ENCODE measurements at regions not wholly inside any gene's neighbourhood (a gene's known extent, or its start where the extent isn't known, plus 50 kb on each side); places are given as distances from the start of the nearest gene placed in this dataset.

DNA sequence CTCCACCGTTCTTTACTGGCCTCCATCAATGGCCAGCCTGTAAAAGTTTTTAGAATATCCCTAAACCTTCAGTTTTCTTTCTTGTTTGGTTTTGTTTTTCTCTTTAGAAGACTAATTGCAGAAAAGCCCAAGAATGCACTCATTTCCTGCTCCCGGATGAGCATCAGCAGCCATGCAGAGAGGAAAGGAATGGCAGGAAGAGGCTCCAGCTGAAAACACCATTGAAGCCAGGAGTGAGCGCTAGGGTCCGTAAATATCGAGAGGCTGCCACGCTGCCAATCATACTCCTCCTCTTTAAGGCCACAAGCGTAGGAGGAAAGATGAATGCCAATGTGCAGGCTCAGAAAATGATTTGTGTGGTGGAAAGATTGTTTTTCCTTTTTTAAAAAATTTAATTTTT, 57.4 kb upstream of the UBE2L5 start:
- TF ChIP-seq CTCF (IDR thresholded peaks at IDR 0.05; ENCODE audit: control extremely low read depth, extremely low read depth), result no peak
- ATAC-seq (ENCODE audit: insufficient read depth, low FRiP score) (no peak), DNase-seq (peak; percentile 42 to 76 (median 54))
- H3K36me3 ChIP-seq (ENCODE audit: control insufficient read depth in 4 of 4, insufficient read depth in 4 of 4, low read length in 4 of 4), result no peaks in the 10 kb centered on the region
- no peak overlapping the region for H3K4me3 ChIP-seq
- H3K9me3 ChIP-seq (ENCODE audit: control insufficient read depth in 4 of 4, insufficient read depth in 3 of 4, low read length in 3 of 4), result no peaks in the 10 kb centered on the region
- 55 to 64% methylated on average over 7 of the region's 7 CpGs for WGBS, 2 donors
- H3K27me3 ChIP-seq (ENCODE audit: control insufficient read depth in 3 of 3, insufficient read depth in 3 of 3, low read length in 2 of 3), result no peaks in the 10 kb centered on the region
- H3K27ac ChIP-seq (ENCODE audit: low read depth in 1 of 2, low read length in 1 of 2), result peak overlapping the region in 1 of 2 donors; percentile 56
- H3K9ac ChIP-seq (ENCODE audit: insufficient read depth in 1 of 2, low read length in 2 of 2), result no peak overlapping the region
- peaks cover 0 to 12% (median 4%) of the 10 kb centered on the region in 5 donors for H3K4me1 ChIP-seq (ENCODE audit: control insufficient read depth in 5 of 5, insufficient read depth in 5 of 5, low read length in 5 of 5)

DNA sequence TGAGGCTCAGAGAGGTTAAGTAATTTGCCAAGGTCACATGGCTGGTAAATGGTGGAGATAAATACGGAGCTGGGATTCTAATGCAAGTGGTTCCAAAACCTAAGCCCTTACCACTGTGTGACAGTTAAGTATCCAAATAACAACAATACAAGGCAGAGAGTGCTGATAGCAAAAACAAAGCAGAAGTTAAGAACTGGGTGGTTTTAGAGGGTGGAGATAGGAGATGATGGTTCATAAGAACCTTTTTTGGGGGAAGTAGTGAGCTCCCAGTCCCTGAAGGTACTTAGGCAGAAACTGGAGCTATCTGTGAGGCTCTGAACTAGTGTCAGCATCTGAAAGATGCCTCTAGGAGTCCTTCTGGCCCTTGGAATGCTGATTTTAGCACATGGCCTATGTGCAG, 56.2 kb upstream of the UBE2L5 start:
- H3K4me1 ChIP-seq (ENCODE audit: control insufficient read depth in 5 of 5, insufficient read depth in 5 of 5, low read length in 5 of 5), result peaks cover 0 to 12% (median 4%) of the 10 kb centered on the region in 5 donors
- WGBS, 2 donors, result 24 to 79% methylated on average over 1 of the region's 1 CpG
- no peak for ATAC-seq (ENCODE audit: insufficient read depth, low FRiP score)
- no peak for TF ChIP-seq CTCF (IDR thresholded peaks at IDR 0.05; ENCODE audit: control extremely low read depth, extremely low read depth)
- no peaks in the 10 kb centered on the region for H3K9me3 ChIP-seq (ENCODE audit: control insufficient read depth in 4 of 4, insufficient read depth in 3 of 4, low read length in 3 of 4)
- no peak overlapping the region for H3K4me3 ChIP-seq
- H3K36me3 ChIP-seq (ENCODE audit: control insufficient read depth in 4 of 4, insufficient read depth in 4 of 4, low read length in 4 of 4), result no peaks in the 10 kb centered on the region
- H3K27ac ChIP-seq (ENCODE audit: low read depth in 1 of 2, low read length in 1 of 2), result no peak overlapping the region
- no peak overlapping the region for H3K9ac ChIP-seq (ENCODE audit: insufficient read depth in 1 of 2, low read length in 2 of 2)
- DNase-seq, result no peak
- no peaks in the 10 kb centered on the region for H3K27me3 ChIP-seq (ENCODE audit: control insufficient read depth in 3 of 3, insufficient read depth in 3 of 3, low read length in 2 of 3)

GRCh38 chr13:30367296-30367695, 55.0 kb upstream of the UBE2L5 start:
- no peak for TF ChIP-seq CTCF (IDR thresholded peaks at IDR 0.05; ENCODE audit: control extremely low read depth, extremely low read depth)
- Histone ChIP-seq H3K9me3 (ENCODE audit: control insufficient read depth in 4 of 4, insufficient read depth in 3 of 4, low read length in 3 of 4) (no peaks in the 10 kb centered on the region), H3K27ac (ENCODE audit: low read depth in 1 of 2, low read length in 1 of 2) (no peak overlapping the region), H3K27me3 (ENCODE audit: control insufficient read depth in 3 of 3, insufficient read depth in 3 of 3, low read length in 2 of 3) (no peaks in the 10 kb centered on the region), H3K9ac (ENCODE audit: insufficient read depth in 1 of 2, low read length in 2 of 2) (no peak overlapping the region), H3K4me1 (ENCODE audit: control insufficient read depth in 5 of 5, insufficient read depth in 5 of 5, low read length in 5 of 5) (peaks cover 0 to 12% (median 4%) of the 10 kb centered on the region in 5 donors), H3K36me3 (ENCODE audit: control insufficient read depth in 4 of 4, insufficient read depth in 4 of 4, low read length in 4 of 4) (no peaks in the 10 kb centered on the region), H3K4me3 (no peak overlapping the region)
- 96 to 98% methylated on average over 12 of the region's 12 CpGs for WGBS, 2 donors
- ATAC-seq (ENCODE audit: insufficient read depth, low FRiP score), result no peak
- no peak for DNase-seq

DNA sequence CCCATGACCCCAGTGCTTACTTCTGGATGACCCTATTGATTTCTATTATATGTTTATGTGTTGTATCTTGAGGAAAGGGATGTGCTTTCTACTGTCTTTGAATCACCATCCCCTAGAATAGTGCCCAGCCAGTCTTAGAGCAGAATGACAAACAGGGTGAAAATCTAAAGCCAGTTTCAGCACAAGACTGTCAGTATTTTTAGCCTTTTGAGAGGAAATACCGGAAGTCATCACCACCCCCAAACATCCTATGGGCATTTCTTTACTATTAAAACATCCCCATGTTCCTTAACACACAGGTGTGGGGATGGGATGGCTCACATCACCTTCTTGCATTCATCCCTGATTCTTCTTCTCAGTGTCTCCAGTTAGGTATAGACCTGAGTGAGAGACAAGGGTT, 52.1 kb upstream of the UBE2L5 start:
- H3K27me3 ChIP-seq (ENCODE audit: control insufficient read depth in 3 of 3, insufficient read depth in 3 of 3, low read length in 2 of 3), result no peaks in the 10 kb centered on the region
- WGBS, 2 donors, result 26 to 71% methylated on average over 1 of the region's 1 CpG
- TF ChIP-seq CTCF (IDR thresholded peaks at IDR 0.05; ENCODE audit: control extremely low read depth, extremely low read depth), result no peak
- peaks cover 0 to 5% (median 2%) of the 10 kb centered on the region in 5 donors for H3K4me1 ChIP-seq (ENCODE audit: control insufficient read depth in 5 of 5, insufficient read depth in 5 of 5, low read length in 5 of 5)
- H3K9me3 ChIP-seq (ENCODE audit: control insufficient read depth in 4 of 4, insufficient read depth in 3 of 4, low read length in 3 of 4), result no peaks in the 10 kb centered on the region
- H3K9ac ChIP-seq (ENCODE audit: insufficient read depth in 1 of 2, low read length in 2 of 2), result no peak overlapping the region
- no peak overlapping the region for H3K4me3 ChIP-seq
- ATAC-seq (ENCODE audit: insufficient read depth, low FRiP score) (no peak), DNase-seq (no peak)
- H3K27ac ChIP-seq (ENCODE audit: low read depth in 1 of 2, low read length in 1 of 2), result no peak overlapping the region
- no peaks in the 10 kb centered on the region for H3K36me3 ChIP-seq (ENCODE audit: control insufficient read depth in 4 of 4, insufficient read depth in 4 of 4, low read length in 4 of 4)

All from lung (tissue), 11 donors.